ENCODE measurements at regions not wholly inside any gene's neighbourhood (a gene's known extent, or its start where the extent isn't known, plus 50 kb on each side); places are given as distances from the start of the nearest gene placed in this dataset.

DNA sequence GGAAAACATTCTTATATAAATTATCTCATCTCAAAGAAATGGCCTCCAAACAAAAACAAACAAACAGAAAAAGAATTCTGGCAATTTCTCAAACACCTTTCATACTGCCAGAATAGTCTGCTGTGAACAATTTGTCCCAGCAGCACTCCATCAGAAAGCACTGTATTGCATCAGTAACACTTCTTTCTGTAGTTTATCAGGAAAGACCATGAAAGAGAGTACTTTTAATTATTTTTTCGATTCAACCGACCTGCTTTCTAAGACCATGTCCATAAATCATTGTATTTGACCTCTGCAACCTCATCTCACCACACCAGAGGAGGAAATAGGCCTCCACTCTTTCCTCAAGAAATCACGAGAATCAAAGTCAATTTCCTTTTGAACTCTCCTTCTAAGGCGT, 1579.9 kb downstream of the MRPL39 start (continued):
- TF ChIP-seq, protein P1, sequence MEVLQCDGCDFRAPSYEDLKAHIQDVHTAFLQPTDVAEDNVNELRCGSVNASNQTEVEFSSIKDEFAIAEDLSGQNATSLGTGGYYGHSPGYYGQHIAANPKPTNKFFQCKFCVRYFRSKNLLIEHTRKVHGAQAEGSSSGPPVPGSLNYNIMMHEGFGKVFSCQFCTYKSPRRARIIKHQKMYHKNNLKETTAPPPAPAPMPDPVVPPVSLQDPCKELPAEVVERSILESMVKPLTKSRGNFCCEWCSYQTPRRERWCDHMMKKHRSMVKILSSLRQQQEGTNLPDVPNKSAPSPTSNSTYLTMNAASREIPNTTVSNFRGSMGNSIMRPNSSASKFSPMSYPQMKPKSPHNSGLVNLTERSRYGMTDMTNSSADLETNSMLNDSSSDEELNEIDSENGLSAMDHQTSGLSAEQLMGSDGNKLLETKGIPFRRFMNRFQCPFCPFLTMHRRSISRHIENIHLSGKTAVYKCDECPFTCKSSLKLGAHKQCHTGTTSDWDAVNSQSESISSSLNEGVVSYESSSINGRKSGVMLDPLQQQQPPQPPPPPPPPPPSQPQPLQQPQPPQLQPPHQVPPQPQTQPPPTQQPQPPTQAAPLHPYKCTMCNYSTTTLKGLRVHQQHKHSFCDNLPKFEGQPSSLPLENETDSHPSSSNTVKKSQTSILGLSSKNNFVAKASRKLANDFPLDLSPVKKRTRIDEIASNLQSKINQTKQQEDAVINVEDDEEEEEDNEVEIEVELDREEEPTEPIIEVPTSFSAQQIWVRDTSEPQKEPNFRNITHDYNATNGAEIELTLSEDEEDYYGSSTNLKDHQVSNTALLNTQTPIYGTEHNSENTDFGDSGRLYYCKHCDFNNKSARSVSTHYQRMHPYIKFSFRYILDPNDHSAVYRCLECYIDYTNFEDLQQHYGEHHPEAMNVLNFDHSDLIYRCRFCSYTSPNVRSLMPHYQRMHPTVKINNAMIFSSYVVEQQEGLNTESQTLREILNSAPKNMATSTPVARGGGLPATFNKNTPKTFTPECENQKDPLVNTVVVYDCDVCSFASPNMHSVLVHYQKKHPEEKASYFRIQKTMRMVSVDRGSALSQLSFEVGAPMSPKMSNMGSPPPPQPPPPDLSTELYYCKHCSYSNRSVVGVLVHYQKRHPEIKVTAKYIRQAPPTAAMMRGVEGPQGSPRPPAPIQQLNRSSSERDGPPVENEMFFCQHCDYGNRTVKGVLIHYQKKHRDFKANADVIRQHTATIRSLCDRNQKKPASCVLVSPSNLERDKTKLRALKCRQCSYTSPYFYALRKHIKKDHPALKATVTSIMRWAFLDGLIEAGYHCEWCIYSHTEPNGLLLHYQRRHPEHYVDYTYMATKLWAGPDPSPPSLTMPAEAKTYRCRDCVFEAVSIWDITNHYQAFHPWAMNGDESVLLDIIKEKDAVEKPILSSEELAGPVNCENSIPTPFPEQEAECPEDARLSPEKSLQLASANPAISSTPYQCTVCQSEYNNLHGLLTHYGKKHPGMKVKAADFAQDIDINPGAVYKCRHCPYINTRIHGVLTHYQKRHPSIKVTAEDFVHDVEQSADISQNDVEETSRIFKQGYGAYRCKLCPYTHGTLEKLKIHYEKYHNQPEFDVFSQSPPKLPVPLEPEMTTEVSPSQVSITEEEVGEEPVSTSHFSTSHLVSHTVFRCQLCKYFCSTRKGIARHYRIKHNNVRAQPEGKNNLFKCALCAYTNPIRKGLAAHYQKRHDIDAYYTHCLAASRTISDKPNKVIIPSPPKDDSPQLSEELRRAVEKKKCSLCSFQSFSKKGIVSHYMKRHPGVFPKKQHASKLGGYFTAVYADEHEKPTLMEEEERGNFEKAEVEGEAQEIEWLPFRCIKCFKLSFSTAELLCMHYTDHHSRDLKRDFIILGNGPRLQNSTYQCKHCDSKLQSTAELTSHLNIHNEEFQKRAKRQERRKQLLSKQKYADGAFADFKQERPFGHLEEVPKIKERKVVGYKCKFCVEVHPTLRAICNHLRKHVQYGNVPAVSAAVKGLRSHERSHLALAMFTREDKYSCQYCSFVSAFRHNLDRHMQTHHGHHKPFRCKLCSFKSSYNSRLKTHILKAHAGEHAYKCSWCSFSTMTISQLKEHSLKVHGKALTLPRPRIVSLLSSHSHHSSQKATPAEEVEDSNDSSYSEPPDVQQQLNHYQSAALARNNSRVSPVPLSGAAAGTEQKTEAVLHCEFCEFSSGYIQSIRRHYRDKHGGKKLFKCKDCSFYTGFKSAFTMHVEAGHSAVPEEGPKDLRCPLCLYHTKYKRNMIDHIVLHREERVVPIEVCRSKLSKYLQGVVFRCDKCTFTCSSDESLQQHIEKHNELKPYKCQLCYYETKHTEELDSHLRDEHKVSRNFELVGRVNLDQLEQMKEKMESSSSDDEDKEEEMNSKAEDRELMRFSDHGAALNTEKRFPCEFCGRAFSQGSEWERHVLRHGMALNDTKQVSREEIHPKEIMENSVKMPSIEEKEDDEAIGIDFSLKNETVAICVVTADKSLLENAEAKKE (CRISPR knock-in tag; IDR thresholded peaks at IDR 0.05), result no peak

DNA sequence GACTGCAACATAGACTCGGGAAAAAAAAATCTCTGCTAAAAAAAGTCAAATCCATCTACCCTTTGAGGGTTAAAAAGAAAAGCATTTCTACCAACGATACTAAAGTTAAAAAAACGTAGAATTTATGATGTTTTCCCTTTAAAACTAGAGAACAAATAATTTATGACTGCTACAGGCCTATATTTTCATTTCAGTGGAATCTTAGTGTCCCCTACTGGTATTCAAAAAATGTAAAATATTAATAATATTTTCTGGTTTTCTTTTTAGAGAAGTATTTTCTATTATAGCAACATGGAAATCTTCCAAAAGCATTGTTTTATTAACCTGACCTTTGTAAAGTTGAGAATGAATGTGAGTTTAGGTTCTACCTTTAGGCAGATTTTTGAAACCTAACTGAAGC, 1582.2 kb downstream of the MRPL39 start:
- Histone ChIP-seq H3K36me3 (ENCODE audit: insufficient read depth) (peaks cover 6% of the 10 kb centered on the region; the same call in 1 of the 2 replicates), H2AFZ (no peak overlapping the region), H3K4me2 (no peak overlapping the region), H3K79me2 (replicated peaks; ENCODE audit: insufficient read depth) (no peaks in the 10 kb centered on the region), H4K20me1 (replicated peaks; ENCODE audit: insufficient read depth) (no peaks in the 10 kb centered on the region), H3K9me2 (ENCODE audit: insufficient read depth) (no peaks in the 10 kb centered on the region), H3K4me3 (no peak overlapping the region), H3K4me1 (ENCODE audit: insufficient read depth) (no peaks in the 10 kb centered on the region), H3K27me3 (ENCODE audit: insufficient read depth) (no peaks in the 10 kb centered on the region), H3K27ac (ENCODE audit: low read depth) (no peak overlapping the region), H3F3A (replicated peaks; ENCODE audit: low read depth) (no peaks in the 10 kb centered on the region)
- Mint-ChIP-seq H3K27me3 (ENCODE audit: insufficient read depth, low read depth, poor library complexity) (peaks cover 3% of the 10 kb centered on the region), H3K4me3 (no peak overlapping the region), H3K9me3 (peaks cover 66% of the 10 kb centered on the region), H3K36me3 (ENCODE audit: low read depth) (peaks cover 21% of the 10 kb centered on the region; the same call in 2 of the 3 replicates), H3K27ac (no peak overlapping the region), H3K4me1 (no peaks in the 10 kb centered on the region)
- TF ChIP-seq, protein P2, sequence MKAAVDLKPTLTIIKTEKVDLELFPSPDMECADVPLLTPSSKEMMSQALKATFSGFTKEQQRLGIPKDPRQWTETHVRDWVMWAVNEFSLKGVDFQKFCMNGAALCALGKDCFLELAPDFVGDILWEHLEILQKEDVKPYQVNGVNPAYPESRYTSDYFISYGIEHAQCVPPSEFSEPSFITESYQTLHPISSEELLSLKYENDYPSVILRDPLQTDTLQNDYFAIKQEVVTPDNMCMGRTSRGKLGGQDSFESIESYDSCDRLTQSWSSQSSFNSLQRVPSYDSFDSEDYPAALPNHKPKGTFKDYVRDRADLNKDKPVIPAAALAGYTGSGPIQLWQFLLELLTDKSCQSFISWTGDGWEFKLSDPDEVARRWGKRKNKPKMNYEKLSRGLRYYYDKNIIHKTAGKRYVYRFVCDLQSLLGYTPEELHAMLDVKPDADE (IDR thresholded peaks at IDR 0.05), result no peak
- no peak for TF ChIP-seq EZH2 (IDR thresholded peaks at IDR 0.05; ENCODE audit: low read depth, unreplicated experiment)
- TF ChIP-seq, protein P3, sequence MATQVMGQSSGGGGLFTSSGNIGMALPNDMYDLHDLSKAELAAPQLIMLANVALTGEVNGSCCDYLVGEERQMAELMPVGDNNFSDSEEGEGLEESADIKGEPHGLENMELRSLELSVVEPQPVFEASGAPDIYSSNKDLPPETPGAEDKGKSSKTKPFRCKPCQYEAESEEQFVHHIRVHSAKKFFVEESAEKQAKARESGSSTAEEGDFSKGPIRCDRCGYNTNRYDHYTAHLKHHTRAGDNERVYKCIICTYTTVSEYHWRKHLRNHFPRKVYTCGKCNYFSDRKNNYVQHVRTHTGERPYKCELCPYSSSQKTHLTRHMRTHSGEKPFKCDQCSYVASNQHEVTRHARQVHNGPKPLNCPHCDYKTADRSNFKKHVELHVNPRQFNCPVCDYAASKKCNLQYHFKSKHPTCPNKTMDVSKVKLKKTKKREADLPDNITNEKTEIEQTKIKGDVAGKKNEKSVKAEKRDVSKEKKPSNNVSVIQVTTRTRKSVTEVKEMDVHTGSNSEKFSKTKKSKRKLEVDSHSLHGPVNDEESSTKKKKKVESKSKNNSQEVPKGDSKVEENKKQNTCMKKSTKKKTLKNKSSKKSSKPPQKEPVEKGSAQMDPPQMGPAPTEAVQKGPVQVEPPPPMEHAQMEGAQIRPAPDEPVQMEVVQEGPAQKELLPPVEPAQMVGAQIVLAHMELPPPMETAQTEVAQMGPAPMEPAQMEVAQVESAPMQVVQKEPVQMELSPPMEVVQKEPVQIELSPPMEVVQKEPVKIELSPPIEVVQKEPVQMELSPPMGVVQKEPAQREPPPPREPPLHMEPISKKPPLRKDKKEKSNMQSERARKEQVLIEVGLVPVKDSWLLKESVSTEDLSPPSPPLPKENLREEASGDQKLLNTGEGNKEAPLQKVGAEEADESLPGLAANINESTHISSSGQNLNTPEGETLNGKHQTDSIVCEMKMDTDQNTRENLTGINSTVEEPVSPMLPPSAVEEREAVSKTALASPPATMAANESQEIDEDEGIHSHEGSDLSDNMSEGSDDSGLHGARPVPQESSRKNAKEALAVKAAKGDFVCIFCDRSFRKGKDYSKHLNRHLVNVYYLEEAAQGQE (IDR thresholded peaks at IDR 0.05; ENCODE audit: unreplicated experiment), result no peak
- no peak for DNase-seq (ENCODE audit: low spot score)
- ATAC-seq, result no peak

All from GM23338 (cell line).